ENCODE measurements at regions not wholly inside any gene's neighbourhood (a gene's known extent, or its start where the extent isn't known, plus 50 kb on each side); places are given as distances from the start of the nearest gene placed in this dataset.
A peak's percentile ranks its signal among the peaks of the same experiment; 100 is the strongest.

DNA sequence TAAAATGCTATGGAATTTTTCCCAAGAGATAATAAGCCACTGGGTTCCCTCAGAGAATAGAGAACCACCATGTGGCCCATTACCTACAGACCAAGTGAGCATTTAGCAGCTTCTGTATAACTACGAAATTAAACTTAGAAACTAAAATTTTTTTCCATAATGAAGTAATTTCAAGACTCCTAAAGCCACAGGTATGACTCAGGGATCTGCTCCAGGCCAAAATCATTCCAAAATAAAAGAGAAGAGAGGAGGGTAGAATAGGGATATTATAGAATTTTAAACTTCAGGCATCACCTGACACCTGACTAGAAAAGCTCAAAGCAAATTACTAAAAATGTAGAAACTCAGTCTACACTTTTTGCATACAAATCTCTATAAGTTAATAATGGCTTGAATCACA is 108.9 kb upstream of the DST start:
- POLR2A ChIA-PET: interaction anchor here (0.6 to 11.3 kb wide), 20 partner anchors 8 to 131 kb away, joined by 3 to 192 read pairs (median 5); partner anchors contain the start of gene DST
- Mint-ChIP-seq H3K9me3 (ENCODE audit: unreplicated experiment) (no peaks in the 10 kb centered on the region), H3K4me3 (ENCODE audit: unreplicated experiment) (no peak overlapping the region), H3K4me1 (ENCODE audit: insufficient read depth, unreplicated experiment) (peaks cover 49% of the 10 kb centered on the region), H3K27me3 (ENCODE audit: insufficient read depth, unreplicated experiment) (no peaks in the 10 kb centered on the region), H3K36me3 (ENCODE audit: insufficient read depth, unreplicated experiment) (no peaks in the 10 kb centered on the region), H3K27ac (ENCODE audit: low read depth, unreplicated experiment) (no peak overlapping the region)
- no TSS peak for BruUV-seq (replicated peaks)
- CTCF ChIA-PET: interaction anchor here (0.6 to 4.1 kb wide), 11 partner anchors 12 to 153 kb away, joined by 3 to 22 read pairs (median 7); no protein-coding TSS in a partner anchor
- intact Hi-C loops (cut with micrococcal nuclease): no loop called here
- TF ChIP-seq, protein P1, sequence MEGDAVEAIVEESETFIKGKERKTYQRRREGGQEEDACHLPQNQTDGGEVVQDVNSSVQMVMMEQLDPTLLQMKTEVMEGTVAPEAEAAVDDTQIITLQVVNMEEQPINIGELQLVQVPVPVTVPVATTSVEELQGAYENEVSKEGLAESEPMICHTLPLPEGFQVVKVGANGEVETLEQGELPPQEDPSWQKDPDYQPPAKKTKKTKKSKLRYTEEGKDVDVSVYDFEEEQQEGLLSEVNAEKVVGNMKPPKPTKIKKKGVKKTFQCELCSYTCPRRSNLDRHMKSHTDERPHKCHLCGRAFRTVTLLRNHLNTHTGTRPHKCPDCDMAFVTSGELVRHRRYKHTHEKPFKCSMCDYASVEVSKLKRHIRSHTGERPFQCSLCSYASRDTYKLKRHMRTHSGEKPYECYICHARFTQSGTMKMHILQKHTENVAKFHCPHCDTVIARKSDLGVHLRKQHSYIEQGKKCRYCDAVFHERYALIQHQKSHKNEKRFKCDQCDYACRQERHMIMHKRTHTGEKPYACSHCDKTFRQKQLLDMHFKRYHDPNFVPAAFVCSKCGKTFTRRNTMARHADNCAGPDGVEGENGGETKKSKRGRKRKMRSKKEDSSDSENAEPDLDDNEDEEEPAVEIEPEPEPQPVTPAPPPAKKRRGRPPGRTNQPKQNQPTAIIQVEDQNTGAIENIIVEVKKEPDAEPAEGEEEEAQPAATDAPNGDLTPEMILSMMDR (IDR thresholded peaks at IDR 0.05; ENCODE audit: unreplicated experiment): no peak
- no peak for DNase-seq (ENCODE audit: unreplicated experiment)

GRCh38 chr6:56750686-56751085 is 108.0 kb upstream of the DST start:
- no peak for DNase-seq (ENCODE audit: unreplicated experiment)
- Mint-ChIP-seq H3K27me3 (ENCODE audit: insufficient read depth, unreplicated experiment) (no peaks in the 10 kb centered on the region), H3K4me3 (ENCODE audit: unreplicated experiment) (peak overlapping the region; percentile 65), H3K36me3 (ENCODE audit: insufficient read depth, unreplicated experiment) (no peaks in the 10 kb centered on the region), H3K4me1 (ENCODE audit: insufficient read depth, unreplicated experiment) (peaks cover 48% of the 10 kb centered on the region), H3K9me3 (ENCODE audit: unreplicated experiment) (no peaks in the 10 kb centered on the region), H3K27ac (ENCODE audit: low read depth, unreplicated experiment) (peak overlapping the region; percentile 91)
- no TSS peak for BruUV-seq (replicated peaks)
- CTCF ChIA-PET: interaction anchor here (2.8 to 4.1 kb wide), 3 partner anchors 13 to 101 kb away, joined by 12 to 22 read pairs (median 20); no protein-coding TSS in a partner anchor
- intact Hi-C loops (cut with micrococcal nuclease): no loop called here
- POLR2A ChIA-PET: interaction anchor here (0.6 to 11.3 kb wide), 20 partner anchors 9 to 115 kb away, joined by 3 to 192 read pairs (median 4); partner anchors contain the start of gene DST
- TF ChIP-seq, protein P1 (IDR thresholded peaks at IDR 0.05; ENCODE audit: unreplicated experiment): no peak

GRCh38 chr6:56749632-56750151 is 107.0 kb upstream of the DST start:
- TF ChIP-seq, protein P1 (IDR thresholded peaks at IDR 0.05; ENCODE audit: unreplicated experiment): no peak
- ChIA-PET CTCF (interaction anchor here (0.7 to 4.1 kb wide), 8 partner anchors 8 to 141 kb away, joined by 3 to 22 read pairs (median 4); no protein-coding TSS in a partner anchor), POLR2A (interaction anchor here (0.6 to 11.3 kb wide), 17 partner anchors 8 to 116 kb away, joined by 3 to 192 read pairs (median 7); partner anchors contain the start of gene DST)
- Mint-ChIP-seq H3K4me1 (ENCODE audit: insufficient read depth, unreplicated experiment) (peaks cover 51% of the 10 kb centered on the region), H3K4me3 (ENCODE audit: unreplicated experiment) (peak overlapping the region; percentile 65), H3K27me3 (ENCODE audit: insufficient read depth, unreplicated experiment) (no peaks in the 10 kb centered on the region), H3K9me3 (ENCODE audit: unreplicated experiment) (no peaks in the 10 kb centered on the region), H3K27ac (ENCODE audit: low read depth, unreplicated experiment) (peak overlapping the region; percentile 91), H3K36me3 (ENCODE audit: insufficient read depth, unreplicated experiment) (no peaks in the 10 kb centered on the region)
- no TSS peak for BruUV-seq (replicated peaks)
- intact Hi-C loops (cut with micrococcal nuclease): no loop called here
- DNase-seq (ENCODE audit: unreplicated experiment): peak; percentile 88

DNA sequence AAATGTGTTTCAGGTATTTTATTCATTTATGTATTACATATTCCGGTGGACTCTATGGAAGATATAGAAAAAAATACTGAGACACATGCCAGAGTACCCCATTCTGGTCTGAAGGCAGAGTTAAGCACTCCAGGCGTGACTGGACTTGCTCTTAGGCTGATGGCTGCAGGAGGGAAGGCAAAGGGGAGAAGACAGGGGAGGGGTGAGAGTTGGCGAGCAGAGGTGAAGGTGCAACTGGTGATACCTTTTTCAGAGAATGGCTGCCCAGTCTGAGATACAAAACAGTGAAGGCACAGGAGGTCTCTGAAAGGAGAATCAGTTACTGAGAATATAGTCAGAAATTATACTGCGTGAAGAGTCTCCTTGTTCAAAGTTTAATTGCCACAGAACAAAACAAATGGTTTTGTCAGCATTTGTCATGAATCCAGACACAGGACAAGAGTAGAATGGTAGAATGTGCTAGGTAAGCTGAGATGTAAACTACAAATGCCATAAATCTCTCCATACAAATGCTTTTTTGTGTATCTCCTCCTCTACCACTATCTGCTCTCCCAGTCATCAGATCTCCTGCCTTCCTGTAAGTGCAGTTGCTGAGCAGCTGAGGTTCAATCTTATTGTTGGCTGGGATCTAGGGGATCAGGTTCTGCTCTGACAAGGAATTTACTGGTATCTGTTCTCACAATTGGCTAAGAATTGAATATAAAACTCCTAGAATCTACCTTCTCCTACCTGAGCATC is 104.2 kb upstream of the DST start:
- intact Hi-C loops (cut with micrococcal nuclease): no loop called here
- POLR2A ChIA-PET: interaction anchor here (0.6 to 7.1 kb wide), 15 partner anchors 12 to 105 kb away, joined by 3 to 110 read pairs (median 6); partner anchors contain the start of gene DST
- BruUV-seq (replicated peaks): no TSS peak
- peak overlapping the region; percentile 91 for H3K27ac Mint-ChIP-seq (ENCODE audit: low read depth, unreplicated experiment)
- H3K27me3 Mint-ChIP-seq (ENCODE audit: insufficient read depth, unreplicated experiment): no peaks in the 10 kb centered on the region
- peaks cover 6% of the 10 kb centered on the region for H3K36me3 Mint-ChIP-seq (ENCODE audit: insufficient read depth, unreplicated experiment)
- peaks cover 75% of the 10 kb centered on the region for H3K4me1 Mint-ChIP-seq (ENCODE audit: insufficient read depth, unreplicated experiment)
- TF ChIP-seq, protein P1 (IDR thresholded peaks at IDR 0.05; ENCODE audit: unreplicated experiment): no peak
- no peaks in the 10 kb centered on the region for H3K9me3 Mint-ChIP-seq (ENCODE audit: unreplicated experiment)
- DNase-seq (ENCODE audit: unreplicated experiment): peak; percentile 63
- CTCF ChIA-PET: interaction anchor here (0.9 to 2.8 kb wide), 3 partner anchors 11 to 37 kb away, joined by 4 to 14 read pairs (median 6); no protein-coding TSS in a partner anchor
- peak overlapping the region; percentile 10 for H3K4me3 Mint-ChIP-seq (ENCODE audit: unreplicated experiment)

Data from MCF 10A (cell line).